GM23338 (cell line): ENCODE measurements at regions not wholly inside any gene's neighbourhood (a gene's known extent, or its start where the extent isn't known, plus 50 kb on each side); places are given as distances from the start of the nearest gene placed in this dataset.

Experiments
- ATAC-seq: fragments of 200-7000 bp; cut with Tn5 transposase; 3 replicates; pipeline ENCODE4 v1.9.1; 2020
- DNase-seq: peaks from one replicate; pipeline ENCODE4 v3.0.0-alpha.2; 2015; ENCODE audit warnings: low spot score
- H2AFZ ChIP-seq: fragments of 200-600 bp; sonication (generic); 2 replicates; pipeline ENCODE4 v1.8.0; 2016; ENCODE audit warnings: antibody characterized with exemption, mild to moderate bottlenecking, moderate library complexity
- H3F3A ChIP-seq: fragments of 200-600 bp; sonication (generic); replicated peaks from 2 replicates; pipeline ENCODE4 v1.8.0; 2017; ENCODE audit warnings: antibody characterized with exemption, mixed run types, low read depth
- H3K27ac ChIP-seq: fragments of 200-600 bp; sonication (generic); 2 replicates; pipeline ENCODE4 v1.6.1; 2016; ENCODE audit warnings: low read depth
- H3K27me3 ChIP-seq: fragments of 200-600 bp; sonication (generic); 2 replicates; pipeline ENCODE4 v1.8.0; 2016; ENCODE audit warnings: mild to moderate bottlenecking, mixed run types, moderate library complexity; ENCODE audit not compliant: insufficient read depth
- H3K36me3 ChIP-seq: fragments of 200-600 bp; sonication (generic); 2 replicates; pipeline ENCODE4 v1.8.0; 2016; ENCODE audit warnings: mild to moderate bottlenecking; ENCODE audit not compliant: insufficient read depth
- H3K4me1 ChIP-seq: fragments of 200-600 bp; sonication (generic); 2 replicates; pipeline ENCODE4 v1.8.0; 2016; ENCODE audit warnings: mild to moderate bottlenecking, moderate library complexity; ENCODE audit not compliant: insufficient read depth
- H3K4me2 ChIP-seq: fragments of 200-600 bp; sonication (generic); 2 replicates; pipeline ENCODE4 v1.7.1; 2017; ENCODE audit warnings: mixed run types
- H3K4me3 ChIP-seq: fragments of 200-600 bp; sonication (generic); 2 replicates; pipeline ENCODE4 v1.6.1; 2016; ENCODE audit warnings: mixed run types
- H3K79me2 ChIP-seq: fragments of 200-600 bp; sonication (generic); replicated peaks from 2 replicates; pipeline ENCODE4 v1.8.0; 2017; ENCODE audit warnings: mild to moderate bottlenecking; ENCODE audit not compliant: insufficient read depth
- H3K9me2 ChIP-seq: fragments of 200-600 bp; sonication (generic); 2 replicates; pipeline ENCODE4 v1.8.0; 2017; ENCODE audit not compliant: insufficient read depth
- H4K20me1 ChIP-seq: fragments of 200-600 bp; sonication (generic); replicated peaks from 2 replicates; pipeline ENCODE4 v1.8.0; 2017; ENCODE audit warnings: mild to moderate bottlenecking; ENCODE audit not compliant: insufficient read depth
- H3K27ac Mint-ChIP-seq: 2 replicates; pipeline ENCODE4 v1.8.0; 2020; ENCODE audit warnings: inconsistent platforms, mild to moderate bottlenecking, moderate library complexity, mixed read lengths
- H3K27me3 Mint-ChIP-seq: 3 replicates; pipeline ENCODE4 v1.8.0; 2022; ENCODE audit warnings: low read depth, mild to moderate bottlenecking, moderate library complexity, mixed read lengths, inconsistent platforms; ENCODE audit not compliant: insufficient read depth, poor library complexity
- H3K36me3 Mint-ChIP-seq: 3 replicates; pipeline ENCODE4 v1.8.0; 2021; ENCODE audit warnings: low read depth, mild to moderate bottlenecking, inconsistent platforms, moderate library complexity, mixed read lengths
- H3K4me1 Mint-ChIP-seq: 3 replicates; pipeline ENCODE4 v1.8.0; 2020; ENCODE audit warnings: mild to moderate bottlenecking, inconsistent platforms, mixed read lengths
- H3K4me3 Mint-ChIP-seq: 3 replicates; pipeline ENCODE4 v1.8.0; 2021; ENCODE audit warnings: moderate library complexity, mild to moderate bottlenecking, inconsistent platforms, mixed read lengths
- H3K9me3 Mint-ChIP-seq: 3 replicates; pipeline ENCODE4 v1.8.0; 2020; ENCODE audit warnings: moderate library complexity, mild to moderate bottlenecking, inconsistent platforms, mixed read lengths
- CREB1 ChIP-seq: fragments of 250-450 bp; sonication (Bioruptor Pico); IDR thresholded peaks from 2 replicates; pipeline ENCODE4 v1.5.0; 2020; ENCODE audit warnings: low read depth, mild to moderate bottlenecking, moderate library complexity
- CTCF ChIP-seq, 2 experiments: fragments of 200-600 bp in 1 of 2; sonication (generic) in 1 of 2; conservative IDR thresholded peaks; 2 replicates each; pipeline versions ENCODE4 v1.5.1 to v1.6.1; 2016 to 2017; ENCODE audit warnings: antibody characterized with exemption in 2 of 2, low read depth in 2 of 2, mild to moderate bottlenecking in 2 of 2, moderate library complexity in 1 of 2
- ETS1 ChIP-seq: IDR thresholded peaks from 2 replicates; pipeline ENCODE4 v1.6.1; 2016; ENCODE audit warnings: antibody characterized with exemption
- EZH2 ChIP-seq: fragments of 200-600 bp; sonication (generic); IDR thresholded peaks from one replicate; pipeline ENCODE4 v1.8.0; 2017; ENCODE audit warnings: antibody characterized with exemption, mild to moderate bottlenecking, low read depth; ENCODE audit not compliant: unreplicated experiment
- EZH2phosphoT487 ChIP-seq: fragments of 200-600 bp; sonication (generic); IDR thresholded peaks from one replicate; pipeline ENCODE4 v1.8.1; 2018; ENCODE audit warnings: antibody characterized with exemption; ENCODE audit not compliant: unreplicated experiment
- JUNB ChIP-seq: IDR thresholded peaks from one replicate; pipeline ENCODE4 v1.6.1; 2016; ENCODE audit warnings: antibody characterized with exemption; ENCODE audit not compliant: unreplicated experiment
- NANOG ChIP-seq: IDR thresholded peaks from 2 replicates; pipeline ENCODE4 v1.6.1; 2016; ENCODE audit warnings: antibody characterized with exemption, borderline replicate concordance
- POLR2AphosphoS5 ChIP-seq: IDR thresholded peaks from 2 replicates; pipeline ENCODE4 v1.6.1; 2016; ENCODE audit warnings: antibody characterized with exemption, low read depth
- REST ChIP-seq: IDR thresholded peaks from one replicate; pipeline ENCODE4 v1.6.1; 2018; ENCODE audit warnings: antibody characterized with exemption; ENCODE audit not compliant: unreplicated experiment
- STAT1 ChIP-seq: IDR thresholded peaks from one replicate; pipeline ENCODE4 v1.6.1; 2016; ENCODE audit warnings: antibody characterized with exemption; ENCODE audit not compliant: unreplicated experiment
- ZNF114 ChIP-seq: fragments of 250-450 bp; sonication (Bioruptor Pico); IDR thresholded peaks from 2 replicates; pipeline ENCODE4 v1.5.0; 2020; ENCODE audit warnings: mild to moderate bottlenecking, moderate library complexity
- ZNF331 ChIP-seq: fragments of 250-450 bp; sonication (Bioruptor Pico); IDR thresholded peaks from 2 replicates; pipeline ENCODE4 v1.5.0; 2020; ENCODE audit warnings: low read depth, mild to moderate bottlenecking, moderate library complexity
- ZNF462 ChIP-seq: fragments of 250-450 bp; sonication (Bioruptor Pico); IDR thresholded peaks from 2 replicates; pipeline ENCODE4 v1.5.0; 2020; ENCODE audit warnings: mild to moderate bottlenecking, moderate library complexity

GRCh38 chr16:86888231-86889053 is 310.1 kb downstream of the FOXL1 start:
- Histone ChIP-seq H3K79me2 (no peaks in the 10 kb centered on the region), H3K4me2 (no peak overlapping the region), H3K27me3 (no peaks in the 10 kb centered on the region), H2AFZ (no peak overlapping the region), H3F3A (no peaks in the 10 kb centered on the region), H3K9me2 (no peaks in the 10 kb centered on the region), H3K4me1 (no peaks in the 10 kb centered on the region), H3K36me3 (no peaks in the 10 kb centered on the region), H3K4me3 (no peak overlapping the region), H3K27ac (no peak overlapping the region), H4K20me1 (no peaks in the 10 kb centered on the region)
- peaks cover 15% of the 10 kb centered on the region; the same call in 2 of the 3 replicates for H3K4me1 Mint-ChIP-seq
- H3K27ac Mint-ChIP-seq, result no peak overlapping the region
- no peaks in the 10 kb centered on the region for H3K9me3 Mint-ChIP-seq
- no peaks in the 10 kb centered on the region for H3K36me3 Mint-ChIP-seq
- H3K4me3 Mint-ChIP-seq, result no peak overlapping the region
- no peak for ATAC-seq
- DNase-seq, result no peak
- TF ChIP-seq NANOG (no peak), EZH2 (no peak), STAT1 (no peak), EZH2phosphoT487 (no peak), POLR2AphosphoS5 (no peak), CREB1 (CRISPR knock-in tag) (no peak), ZNF114 (no peak), ZNF462 (CRISPR knock-in tag) (no peak), ETS1 (no peak), REST (no peak), CTCF (conservative IDR thresholded peaks at IDR 0.05; ENCODE audit: low read depth in 2 of 2) (no peak), ZNF331 (CRISPR knock-in tag) (no peak), JUNB (no peak)
- peaks cover 2% of the 10 kb centered on the region for H3K27me3 Mint-ChIP-seq
